Adrenal gland (tissue), 9 donors: ENCODE measurements at regions not wholly inside any gene's neighbourhood (a gene's known extent, or its start where the extent isn't known, plus 50 kb on each side); places are given as distances from the start of the nearest gene placed in this dataset.
A peak's percentile ranks its signal among the peaks of the same experiment; 100 is the strongest.
"Not testable (repeated sequence)": the region's sequence is repeated elsewhere in the genome, so short reads cannot be mapped to it uniquely, and the experiment has no call there.

Experiments
- DNase-seq, 7 donors: peaks; one replicate each; pipeline ENCODE4 v3.0.0-alpha.2; 2019 to 2020
- H3K27ac ChIP-seq, 5 donors: fragments of 200-600 bp; sonication (generic) in 4 of 5; 1 replicate in 3 of 5; 2 replicates in 2 of 5; pipeline versions ENCODE4 v1.5.1 to v1.8.0; 2016 to 2020; ENCODE audit warnings: mild to moderate bottlenecking in 1 of 5
- H3K27me3 ChIP-seq: fragments of 200-600 bp; 2 replicates; pipeline ENCODE4 v1.8.0; 2021
- H3K36me3 ChIP-seq, 2 donors: fragments of 200-600 bp; replicated peaks in 1 of 2; 1 replicate in 1 of 2; 2 replicates in 1 of 2; pipeline versions ENCODE4 v1.5.1 to v1.8.0; 2018 to 2022
- H3K4me1 ChIP-seq, 2 donors: fragments of 200-600 bp; replicated peaks in 1 of 2; 1 replicate in 1 of 2; 2 replicates in 1 of 2; pipeline versions ENCODE4 v1.5.1 to v1.8.0; 2018 to 2021
- H3K4me3 ChIP-seq, 4 donors: fragments of 200-600 bp; sonication (generic) in 3 of 4; one replicate each; pipeline ENCODE4 v1.5.1; 2016 to 2018
- H3K9me3 ChIP-seq, 3 donors: fragments of 200-600 bp; sonication (generic) in 1 of 3; replicated peaks in 1 of 3; 1 replicate in 2 of 3; 2 replicates in 1 of 3; pipeline versions ENCODE4 v1.5.1 to v1.8.0; 2016 to 2021
- CTCF ChIP-seq, 6 experiments: fragments of 450-650 bp in 4 of 6; fragments of 200-600 bp in 2 of 6; sonication (generic) in 1 of 6; IDR thresholded peaks; 1 replicate in 5 of 6; 2 replicates in 1 of 6; pipeline versions ENCODE4 v1.5.1 to v1.8.0; 2016 to 2021; ENCODE audit warnings: antibody characterized with exemption in 6 of 6, mild to moderate bottlenecking in 2 of 6, moderate library complexity in 1 of 6
- POLR2A ChIP-seq, 2 donors: fragments of 450-650 bp; IDR thresholded peaks; one replicate each; pipeline ENCODE4 v1.6.1; 2017; ENCODE audit warnings: antibody characterized with exemption in 2 of 2, mild to moderate bottlenecking in 2 of 2, moderate library complexity in 1 of 2
- WGBS, 4 donors: extraction: QIAGEN DNeasy Blood & Tissue Kit in 2 of 4; methylation state at CpG; one replicate each; pipeline versions ENCODE4 v1.1.5 to v1.1.7; 2013 to 2017; 5-methylcytosine and 5-hydroxymethylcytosine counted together
- intact Hi-C, 2 donors: fragments of 100-400 bp; cut with DNase I; formaldehyde crosslinking; loops; one replicate each; pipeline versions ENCODE4 v1.14.1 to v1.15.0; 2022 to 2023
- donor health status: healthy with polysubstance abuse.
- donor health status: Bipolar disorder and iron deficiency.
- donor health status: DM: yes; HTN: yes; CAD: no.
- donor health status: DM: no; HTN: no; CAD: no.
- donor health status: DM: no; HTN: no; CAD: no.

GRCh38 chrX:40945361-40945713 lies 139.9 kb upstream of the USP9X start:
- TF ChIP-seq CTCF (IDR thresholded peaks at IDR 0.05) (no peak), POLR2A (IDR thresholded peaks at IDR 0.05) (no peak)
- intact Hi-C loops = no loop called here
- Histone ChIP-seq H3K4me1 (peaks cover 0 to 4% of the 10 kb centered on the region in 2 donors), H3K36me3 (no peaks in the 10 kb centered on the region), H3K27ac (peak overlapping the region in 2 of 5 donors; percentile 32 to 46), H3K27me3 (no peaks in the 10 kb centered on the region), H3K4me3 (peak overlapping the region in 1 of 4 donors; percentile 30), H3K9me3 (no peaks in the 10 kb centered on the region)
- peak in 6 of 7 donors; percentile 34 to 67 (median 54) for DNase-seq
- WGBS, 4 donors = 3 to 36% (median 16%) methylated on average over 5 of the region's 5 CpGs

DNA sequence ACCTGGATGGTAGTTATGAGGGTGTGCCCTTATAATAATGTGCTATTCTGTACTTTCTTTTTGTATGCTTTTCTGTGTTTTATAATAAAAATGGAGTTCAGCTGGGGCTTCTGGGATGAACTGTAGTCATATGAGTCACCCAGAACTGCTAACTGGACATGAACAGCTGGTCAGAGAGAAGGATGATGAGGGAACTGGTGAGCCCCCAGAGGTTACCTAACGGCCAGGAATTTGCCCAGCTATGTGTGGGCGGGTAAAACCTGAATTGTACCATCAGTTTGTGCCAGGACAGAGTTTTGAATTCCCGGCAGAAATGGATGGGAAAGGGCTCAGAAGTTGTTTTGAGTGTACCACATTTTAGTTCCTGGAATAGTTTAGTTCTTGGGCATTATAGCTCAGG lies 138.0 kb upstream of the USP9X start:
- Histone ChIP-seq H3K36me3 (no peaks in the 10 kb centered on the region), H3K27ac (peak overlapping the region in 1 of 5 donors; percentile 36), H3K4me3 (no peak overlapping the region), H3K9me3 (no peaks in the 10 kb centered on the region), H3K27me3 (no peaks in the 10 kb centered on the region), H3K4me1 (peaks cover 0 to 4% of the 10 kb centered on the region in 2 donors)
- 59 to 76% (median 70%) methylated on average over 1 to 3 of the region's 3 CpGs for WGBS, 4 donors
- TF ChIP-seq CTCF (IDR thresholded peaks at IDR 0.05) = no peak
- no peak for TF ChIP-seq POLR2A (IDR thresholded peaks at IDR 0.05)
- intact Hi-C loops = no loop called here
- no peak for DNase-seq

DNA sequence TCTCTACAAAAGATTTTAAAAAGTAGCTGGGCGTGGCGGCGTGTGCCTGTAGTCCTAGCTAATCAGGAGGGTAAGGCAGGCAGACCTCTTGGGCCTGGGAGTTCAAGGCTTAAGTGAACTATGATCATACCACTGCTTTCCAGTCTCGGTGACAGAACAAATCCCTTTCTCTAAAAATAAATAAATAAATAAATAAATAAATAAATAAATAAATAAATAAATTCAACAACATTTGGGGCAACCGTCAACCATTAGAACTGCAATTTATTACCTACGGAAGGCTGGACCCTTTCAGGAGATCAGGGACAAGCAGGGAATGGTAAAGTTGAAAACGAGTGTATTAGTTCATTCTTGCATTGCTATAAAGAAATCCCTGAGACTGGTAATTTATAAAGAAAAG lies 136.2 kb upstream of the USP9X start:
- intact Hi-C loops = no loop called here
- Histone ChIP-seq H3K4me3 (no peak overlapping the region), H3K36me3 (no peaks in the 10 kb centered on the region), H3K27me3 (peaks cover 7% of the 10 kb centered on the region), H3K27ac (no peak overlapping the region), H3K9me3 (no peaks in the 10 kb centered on the region), H3K4me1 (peaks cover 0 to 10% of the 10 kb centered on the region in 2 donors)
- 75 to 85% (median 80%) methylated on average over 7 of the region's 7 CpGs for WGBS, 4 donors
- no peak for TF ChIP-seq CTCF (IDR thresholded peaks at IDR 0.05)
- no peak for TF ChIP-seq POLR2A (IDR thresholded peaks at IDR 0.05)
- no peak for DNase-seq

DNA sequence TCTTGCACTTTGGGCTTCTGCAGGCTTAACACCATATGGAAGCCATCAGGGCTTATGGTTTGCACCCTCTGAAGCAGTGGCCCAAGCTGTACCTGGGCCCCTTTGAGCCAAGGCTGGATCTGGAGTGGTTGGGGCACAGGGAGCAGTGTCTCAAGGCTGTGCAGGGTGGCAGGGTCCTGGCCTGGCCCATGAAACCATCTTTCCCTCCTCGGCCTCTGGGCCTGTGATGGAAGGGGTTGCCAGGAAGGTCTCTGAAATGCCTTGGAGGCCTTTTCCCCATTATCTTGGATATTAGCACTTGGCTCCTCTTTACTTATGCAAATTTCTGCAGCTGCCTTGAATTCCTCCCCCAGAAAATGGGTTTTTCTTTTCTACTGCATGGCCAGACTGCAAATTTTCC lies 134.7 kb upstream of the USP9X start:
- WGBS, 4 donors = 57 to 94% (median 58%) methylated on average over 1 of the region's 1 CpG; no CpG with 5 or more reads in 1 of the 4 donors
- no peak overlapping the region for H3K4me3 ChIP-seq
- H3K36me3 ChIP-seq = no peaks in the 10 kb centered on the region
- H3K4me1 ChIP-seq = peaks cover 0 to 6% of the 10 kb centered on the region in 2 donors
- DNase-seq = no peak
- peaks cover 11% of the 10 kb centered on the region for H3K27me3 ChIP-seq
- no peak overlapping the region for H3K27ac ChIP-seq
- no peaks in the 10 kb centered on the region for H3K9me3 ChIP-seq
- intact Hi-C loops = no loop called here
- TF ChIP-seq CTCF (IDR thresholded peaks at IDR 0.05) (no peak), POLR2A (IDR thresholded peaks at IDR 0.05) (no peak)

GRCh38 chrX:40951407-40951806 lies 133.8 kb upstream of the USP9X start:
- H3K9me3 ChIP-seq, intact Hi-C loops, H3K36me3 ChIP-seq, H3K4me1 ChIP-seq, H3K4me3 ChIP-seq, H3K27ac ChIP-seq, DNase-seq: not testable (repeated sequence)
- 82 to 91% (median 87%) methylated on average over 3 of the region's 3 CpGs for WGBS, 4 donors
- peaks cover 11% of the 10 kb centered on the region for H3K27me3 ChIP-seq
